A673 (cell line): ENCODE measurements at regions not wholly inside any gene's neighbourhood (a gene's known extent, or its start where the extent isn't known, plus 50 kb on each side); places are given as distances from the start of the nearest gene placed in this dataset.

Experiments
- CTCF ChIP-seq: fragments of 300-800, 200-600 bp; sonication (generic); conservative IDR thresholded peaks from 2 replicates; pipeline ENCODE4 v1.5.1; 2017; ENCODE audit warnings: low read depth, mild to moderate bottlenecking, antibody characterized with exemption, low read length, moderate library complexity, mixed read lengths
- EZH2 ChIP-seq: fragments of 200-600 bp; sonication (generic); IDR thresholded peaks from 2 replicates; pipeline ENCODE4 v1.6.1; 2017; ENCODE audit warnings: borderline replicate concordance, low read depth, mild to moderate bottlenecking, mixed read lengths, antibody characterized with exemption, low read length; ENCODE audit not compliant: poor library complexity, severe bottlenecking

GRCh38 chr13:103210348-103210747, 144.1 kb upstream of the SLC10A2 start:
- TF ChIP-seq CTCF (no peak), EZH2 (no peak)
